SK-N-SH treated with all-trans-retinoic acid at 6 μM for 48 hours (cell line): ENCODE measurements at regions not wholly inside any gene's neighbourhood (a gene's known extent, or its start where the extent isn't known, plus 50 kb on each side); places are given as distances from the start of the nearest gene placed in this dataset.

Experiments
- ATAC-seq: fragments of 200-7000 bp; cut with Tn5 transposase; 3 replicates; pipeline ENCODE4 v1.9.1; 2020; ENCODE audit warnings: mild to moderate bottlenecking, moderate library complexity
- ARNTL ChIP-seq: fragments of 450-650 bp; formaldehyde crosslinking; IDR thresholded peaks from 2 replicates; pipeline ENCODE4 v1.5.0; 2020; ENCODE audit warnings: low read depth, mild to moderate bottlenecking, moderate library complexity, borderline replicate concordance
- BACH2 ChIP-seq: fragments of 250-450 bp; sonication (Bioruptor Pico); IDR thresholded peaks from 2 replicates; pipeline ENCODE4 v1.9.0; 2021; ENCODE audit warnings: mild to moderate bottlenecking, borderline replicate concordance
- CREB5 ChIP-seq: fragments of 250-450 bp; sonication (Bioruptor Pico); IDR thresholded peaks from 2 replicates; pipeline ENCODE4 v1.5.1; 2020; ENCODE audit warnings: low read depth, mild to moderate bottlenecking, moderate library complexity
- CSDC2 ChIP-seq: fragments of 250-450 bp; sonication (Bioruptor Pico); IDR thresholded peaks from 2 replicates; pipeline ENCODE4 v1.5.0; 2020; ENCODE audit warnings: mild to moderate bottlenecking, moderate library complexity
- CSRNP3 ChIP-seq: fragments of 250-450 bp; sonication (Bioruptor Pico); IDR thresholded peaks from 2 replicates; pipeline ENCODE4 v1.5.1; 2021; ENCODE audit warnings: mild to moderate bottlenecking, moderate library complexity
- ESRRG ChIP-seq: fragments of 250-450 bp; sonication (Bioruptor Pico); IDR thresholded peaks from 2 replicates; pipeline ENCODE4 v1.6.1; 2021; ENCODE audit warnings: mild to moderate bottlenecking
- GLIS3 ChIP-seq: fragments of 250-450 bp; sonication (Bioruptor Pico); IDR thresholded peaks from 2 replicates; pipeline ENCODE4 v1.5.0; 2020; ENCODE audit warnings: mild to moderate bottlenecking, moderate library complexity
- ISL1 ChIP-seq: fragments of 250-450 bp; sonication (Bioruptor Pico); IDR thresholded peaks from 2 replicates; pipeline ENCODE4 v2.1.2; 2022; ENCODE audit warnings: mild to moderate bottlenecking, moderate library complexity
- OSR1 ChIP-seq: fragments of 250-450 bp; sonication (Bioruptor Pico); IDR thresholded peaks from 2 replicates; pipeline ENCODE4 v1.8.0; 2022; ENCODE audit warnings: moderate library complexity, mild to moderate bottlenecking, inconsistent platforms
- PPARA ChIP-seq: fragments of 250-450 bp; sonication (Bioruptor Pico); IDR thresholded peaks from 2 replicates; pipeline ENCODE4 v1.5.0; 2020; ENCODE audit warnings: mild to moderate bottlenecking, borderline replicate concordance
- RARB ChIP-seq: fragments of 250-450 bp; sonication (Bioruptor Pico); IDR thresholded peaks from 2 replicates; pipeline ENCODE4 v1.8.0; 2021; ENCODE audit warnings: mild to moderate bottlenecking, moderate library complexity
- SNAI2 ChIP-seq: fragments of 250-450 bp; sonication (Bioruptor Pico); IDR thresholded peaks from 2 replicates; pipeline ENCODE4 v1.5.0; 2020; ENCODE audit warnings: mild to moderate bottlenecking, moderate library complexity
- TCF4 ChIP-seq: fragments of 250-450 bp; sonication (Bioruptor Pico); IDR thresholded peaks from 2 replicates; pipeline ENCODE4 v1.8.0; 2021; ENCODE audit warnings: mild to moderate bottlenecking, moderate library complexity, borderline replicate concordance
- TOX ChIP-seq: fragments of 250-450 bp; sonication (Bioruptor Pico); IDR thresholded peaks from 2 replicates; pipeline ENCODE4 v1.8.0; 2021; ENCODE audit warnings: mild to moderate bottlenecking, moderate library complexity, borderline replicate concordance
- TSHZ2 ChIP-seq: fragments of 250-450 bp; sonication (Bioruptor Pico); IDR thresholded peaks from 2 replicates; pipeline ENCODE4 v1.5.0; 2020; ENCODE audit warnings: mild to moderate bottlenecking, moderate library complexity
- ZC3H10 ChIP-seq: fragments of 250-450 bp; sonication (Bioruptor Pico); IDR thresholded peaks from 2 replicates; pipeline ENCODE4 v1.5.1; 2021; ENCODE audit warnings: mild to moderate bottlenecking, moderate library complexity
- ZFP3 ChIP-seq: fragments of 250-450 bp; sonication (Bioruptor Pico); IDR thresholded peaks from 2 replicates; pipeline ENCODE4 v1.5.0; 2020; ENCODE audit warnings: mild to moderate bottlenecking, moderate library complexity
- ZFP30 ChIP-seq: fragments of 450-650 bp; formaldehyde crosslinking; IDR thresholded peaks from 2 replicates; pipeline ENCODE4 v1.5.0; 2022; ENCODE audit warnings: mild to moderate bottlenecking, moderate library complexity
- ZNF565 ChIP-seq: fragments of 450-650 bp; formaldehyde crosslinking; conservative IDR thresholded peaks from 2 replicates; pipeline ENCODE4 v1.5.0; 2020; ENCODE audit warnings: low read depth, mild to moderate bottlenecking, moderate library complexity
- ZNF70 ChIP-seq: fragments of 450-650 bp; formaldehyde crosslinking; IDR thresholded peaks from 2 replicates; pipeline ENCODE4 v1.5.0; 2020; ENCODE audit warnings: mild to moderate bottlenecking, moderate library complexity
- ZNF8 ChIP-seq: fragments of 450-650 bp; formaldehyde crosslinking; IDR thresholded peaks from 2 replicates; pipeline ENCODE4 v1.5.0; 2020; ENCODE audit warnings: mild to moderate bottlenecking, moderate library complexity
- TF ChIP-seq, protein P1 (sequence below): fragments of 250-450 bp; sonication (Bioruptor Pico); IDR thresholded peaks from 2 replicates; pipeline ENCODE4 v1.8.0; 2021; ENCODE audit warnings: low read depth, mild to moderate bottlenecking, moderate library complexity, borderline replicate concordance
- TF ChIP-seq, protein P2 (sequence below): fragments of 250-450 bp; sonication (Bioruptor Pico); IDR thresholded peaks from 2 replicates; pipeline ENCODE4 v1.8.0; 2020; ENCODE audit warnings: mild to moderate bottlenecking, moderate library complexity, borderline replicate concordance

DNA sequence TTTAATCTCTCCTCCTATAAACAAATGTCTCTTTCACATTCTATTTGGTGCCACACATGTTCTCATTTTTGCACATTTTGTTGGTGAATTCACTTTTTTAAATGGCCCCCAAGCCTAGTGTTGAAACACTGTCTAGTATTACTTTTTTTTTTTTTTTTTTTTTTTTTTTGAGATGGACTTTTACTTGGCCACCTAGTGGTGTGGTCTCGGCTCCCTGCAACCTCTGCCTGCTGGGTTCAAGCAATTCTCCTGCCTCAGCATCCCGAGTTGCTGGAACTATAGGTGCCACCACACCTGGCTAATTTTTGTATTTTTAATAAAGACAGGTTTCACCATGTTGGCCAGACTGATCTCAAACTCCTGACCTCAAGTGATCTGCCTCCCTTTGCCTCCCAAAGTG, 273.8 kb upstream of the SLC14A2 start:
- no peak for ATAC-seq
- TF ChIP-seq ZNF565 = no peak
- TF ChIP-seq CSRNP3 (CRISPR knock-in tag) = no peak
- no peak for TF ChIP-seq CREB5
- no peak for TF ChIP-seq ISL1
- TF ChIP-seq ESRRG (CRISPR knock-in tag) = no peak
- TF ChIP-seq OSR1 = no peak
- no peak for TF ChIP-seq PPARA (CRISPR knock-in tag)
- TF ChIP-seq, protein P1, sequence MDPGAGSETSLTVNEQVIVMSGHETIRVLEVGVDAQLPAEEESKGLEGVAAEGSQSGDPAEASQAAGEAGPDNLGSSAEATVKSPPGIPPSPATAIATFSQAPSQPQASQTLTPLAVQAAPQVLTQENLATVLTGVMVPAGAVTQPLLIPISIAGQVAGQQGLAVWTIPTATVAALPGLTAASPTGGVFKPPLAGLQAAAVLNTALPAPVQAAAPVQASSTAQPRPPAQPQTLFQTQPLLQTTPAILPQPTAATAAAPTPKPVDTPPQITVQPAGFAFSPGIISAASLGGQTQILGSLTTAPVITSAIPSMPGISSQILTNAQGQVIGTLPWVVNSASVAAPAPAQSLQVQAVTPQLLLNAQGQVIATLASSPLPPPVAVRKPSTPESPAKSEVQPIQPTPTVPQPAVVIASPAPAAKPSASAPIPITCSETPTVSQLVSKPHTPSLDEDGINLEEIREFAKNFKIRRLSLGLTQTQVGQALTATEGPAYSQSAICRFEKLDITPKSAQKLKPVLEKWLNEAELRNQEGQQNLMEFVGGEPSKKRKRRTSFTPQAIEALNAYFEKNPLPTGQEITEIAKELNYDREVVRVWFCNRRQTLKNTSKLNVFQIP (CRISPR knock-in tag) = no peak
- TF ChIP-seq ARNTL (CRISPR knock-in tag) = no peak
- TF ChIP-seq TOX (CRISPR knock-in tag) = no peak
- no peak for TF ChIP-seq TCF4 (CRISPR knock-in tag)
- no peak for TF ChIP-seq ZC3H10 (CRISPR knock-in tag)
- no peak for TF ChIP-seq BACH2 (CRISPR knock-in tag)
- TF ChIP-seq ZFP30 (CRISPR knock-in tag) = no peak
- no peak for TF ChIP-seq ZNF70 (CRISPR knock-in tag)

DNA sequence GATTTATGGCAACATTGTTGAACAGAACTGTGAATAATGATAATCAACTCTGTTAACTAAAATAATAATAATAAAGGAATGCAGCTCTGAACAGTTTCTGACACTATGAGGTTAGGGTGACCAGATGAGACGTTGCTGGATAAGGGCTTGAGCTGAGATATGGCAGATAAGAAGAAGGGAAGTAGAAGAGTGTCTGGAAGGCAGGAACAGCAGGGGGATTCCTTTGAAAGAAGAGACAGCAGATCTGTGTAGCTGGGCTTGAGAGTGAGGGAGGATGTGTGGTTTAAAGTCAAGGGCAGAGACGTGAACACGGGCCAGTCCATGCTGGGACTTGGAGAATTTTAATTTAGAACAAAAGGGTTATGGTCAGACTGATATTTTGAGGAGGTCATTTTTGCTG, 273.1 kb upstream of the SLC14A2 start:
- TF ChIP-seq TOX (CRISPR knock-in tag) (no peak), PPARA (CRISPR knock-in tag) (no peak), ZFP3 (CRISPR knock-in tag) (no peak), ZNF70 (CRISPR knock-in tag) (no peak), GLIS3 (CRISPR knock-in tag) (no peak), RARB (CRISPR knock-in tag) (no peak), ZC3H10 (CRISPR knock-in tag) (no peak), TSHZ2 (no peak), ARNTL (CRISPR knock-in tag) (no peak), ESRRG (CRISPR knock-in tag) (no peak), ZNF565 (no peak), TCF4 (CRISPR knock-in tag) (no peak), CSDC2 (CRISPR knock-in tag) (no peak), ZFP30 (CRISPR knock-in tag) (no peak), BACH2 (CRISPR knock-in tag) (no peak), ZNF8 (CRISPR knock-in tag) (no peak), SNAI2 (no peak)
- TF ChIP-seq, protein P1 (CRISPR knock-in tag) = no peak
- TF ChIP-seq, protein P2, sequence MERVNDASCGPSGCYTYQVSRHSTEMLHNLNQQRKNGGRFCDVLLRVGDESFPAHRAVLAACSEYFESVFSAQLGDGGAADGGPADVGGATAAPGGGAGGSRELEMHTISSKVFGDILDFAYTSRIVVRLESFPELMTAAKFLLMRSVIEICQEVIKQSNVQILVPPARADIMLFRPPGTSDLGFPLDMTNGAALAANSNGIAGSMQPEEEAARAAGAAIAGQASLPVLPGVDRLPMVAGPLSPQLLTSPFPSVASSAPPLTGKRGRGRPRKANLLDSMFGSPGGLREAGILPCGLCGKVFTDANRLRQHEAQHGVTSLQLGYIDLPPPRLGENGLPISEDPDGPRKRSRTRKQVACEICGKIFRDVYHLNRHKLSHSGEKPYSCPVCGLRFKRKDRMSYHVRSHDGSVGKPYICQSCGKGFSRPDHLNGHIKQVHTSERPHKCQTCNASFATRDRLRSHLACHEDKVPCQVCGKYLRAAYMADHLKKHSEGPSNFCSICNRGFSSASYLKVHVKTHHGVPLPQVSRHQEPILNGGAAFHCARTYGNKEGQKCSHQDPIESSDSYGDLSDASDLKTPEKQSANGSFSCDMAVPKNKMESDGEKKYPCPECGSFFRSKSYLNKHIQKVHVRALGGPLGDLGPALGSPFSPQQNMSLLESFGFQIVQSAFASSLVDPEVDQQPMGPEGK = no peak
- ATAC-seq = no peak
